ENCODE measurements at regions not wholly inside any gene's neighbourhood (a gene's known extent, or its start where the extent isn't known, plus 50 kb on each side); places are given as distances from the start of the nearest gene placed in this dataset.
"Not testable (repeated sequence)": the region's sequence is repeated elsewhere in the genome, so short reads cannot be mapped to it uniquely, and the experiment has no call there.

GRCh38 chr2:65915273-65915672, 482.9 kb upstream of the SPRED2 start:
- DNase-seq: no peak

GRCh38 chr2:65914244-65914786, 481.9 kb upstream of the SPRED2 start:
- DNase-seq: no peak

GRCh38 chr2:65913813-65914212, 481.4 kb upstream of the SPRED2 start:
- DNase-seq: no peak

- DNase-seq: peak in 5 of 51 donors; percentile 0 to 7 (median 3)
These were observed 469.4 kb upstream of the SPRED2 start for GRCh38 chr2:65901756-65902155.

- no peak for DNase-seq
These were observed 464.0 kb upstream of the SPRED2 start for GRCh38 chr2:65896446-65896845.

GRCh38 chr2:65890131-65890530, 457.7 kb upstream of the SPRED2 start:
- not testable (repeated sequence) for DNase-seq

- DNase-seq: no peak
These were observed 452.9 kb upstream of the SPRED2 start for GRCh38 chr2:65885266-65885665.

GRCh38 chr2:65881592-65881991, 449.2 kb upstream of the SPRED2 start:
- DNase-seq: no peak

- no peak for DNase-seq
These were observed 448.0 kb upstream of the SPRED2 start for GRCh38 chr2:65880436-65880835.

GRCh38 chr2:65878011-65878340, 445.6 kb upstream of the SPRED2 start:
- no peak for DNase-seq

- DNase-seq: no peak
These were observed 445.1 kb upstream of the SPRED2 start for GRCh38 chr2:65877331-65878010.

- DNase-seq: no peak
These were observed 443.7 kb upstream of the SPRED2 start for GRCh38 chr2:65876114-65876513.

GRCh38 chr2:65870826-65871225, 438.4 kb upstream of the SPRED2 start:
- no peak for DNase-seq

- no peak for DNase-seq
These were observed 436.9 kb upstream of the SPRED2 start for GRCh38 chr2:65869296-65869695.

GRCh38 chr2:65868177-65868576, 435.8 kb upstream of the SPRED2 start:
- no peak for DNase-seq

- DNase-seq: no peak
These were observed 435.0 kb upstream of the SPRED2 start for GRCh38 chr2:65867446-65867845.

GRCh38 chr2:65866148-65866547, 433.7 kb upstream of the SPRED2 start:
- DNase-seq: peak in 1 of 51 donors; percentile 7

- DNase-seq: no peak
These were observed 432.2 kb upstream of the SPRED2 start for GRCh38 chr2:65864619-65865018.

GRCh38 chr2:65863713-65864112, 431.3 kb upstream of the SPRED2 start:
- no peak for DNase-seq

- no peak for DNase-seq
These were observed 424.5 kb upstream of the SPRED2 start for GRCh38 chr2:65856928-65857327.

GRCh38 chr2:65856423-65856822, 424.0 kb upstream of the SPRED2 start:
- DNase-seq: no peak

GRCh38 chr2:65850695-65851094, 418.3 kb upstream of the SPRED2 start:
- no peak for DNase-seq

GRCh38 chr2:65846989-65847678, 414.7 kb upstream of the SPRED2 start:
- DNase-seq: peak in 2 of 51 donors; percentile 0 to 3

Data from hypothalamus (tissue), 51 donors.